Stimulated activated naive B cell treated with anti-CD40 and anti-IgM and Interleukin-4, amounts not matched to agents 10 μg/mL and 1 μg/mL and 100 μg/mL, for 72 hours (primary cell): ENCODE measurements at regions not wholly inside any gene's neighbourhood (a gene's known extent, or its start where the extent isn't known, plus 50 kb on each side); places are given as distances from the start of the nearest gene placed in this dataset.

Experiments
- ATAC-seq, 2 donors: fragments of 150-1000 bp; cut with Tn5 transposase; replicated peaks; 2 replicates each; pipeline ENCODE4 v1.10.0; 2021; ENCODE audit warnings: moderate library complexity in 1 of 2
- DNase-seq: peaks from one replicate; pipeline ENCODE4 v3.0.0; 2021
- H3K27ac Mint-ChIP-seq: one replicate; pipeline ENCODE4 v1.8.0; 2022; ENCODE audit warnings: mild to moderate bottlenecking, mixed read lengths
- H3K27me3 Mint-ChIP-seq, 2 donors: one replicate each; pipeline ENCODE4 v1.8.0; 2022; ENCODE audit warnings: mixed read lengths in 2 of 2
- H3K36me3 Mint-ChIP-seq, 2 donors: one replicate each; pipeline ENCODE4 v1.8.0; 2022; ENCODE audit warnings: mixed read lengths in 2 of 2, mild to moderate bottlenecking in 1 of 2
- H3K4me1 Mint-ChIP-seq, 2 donors: one replicate each; pipeline ENCODE4 v1.8.0; 2022; ENCODE audit warnings: mixed read lengths in 2 of 2, mild to moderate bottlenecking in 1 of 2
- H3K4me3 Mint-ChIP-seq, 2 donors: one replicate each; pipeline ENCODE4 v1.8.0; 2022; ENCODE audit warnings: mild to moderate bottlenecking in 2 of 2, mixed read lengths in 2 of 2, moderate library complexity in 1 of 2
- H3K9me3 Mint-ChIP-seq, 2 donors: one replicate each; pipeline ENCODE4 v1.8.0; 2022; ENCODE audit warnings: mixed read lengths in 2 of 2, mild to moderate bottlenecking in 1 of 2

GRCh38 chr5:56606192-56606591 lies 209.2 kb upstream of the MAP3K1 start:
- DNase-seq (no peak), ATAC-seq (no peak)
- H3K36me3 Mint-ChIP-seq, result peaks cover 3 to 9% of the 10 kb centered on the region in 2 donors
- no peaks in the 10 kb centered on the region for H3K27me3 Mint-ChIP-seq
- peaks cover 12 to 18% of the 10 kb centered on the region in 2 donors for H3K4me1 Mint-ChIP-seq
- H3K9me3 Mint-ChIP-seq, result peaks cover 6 to 7% of the 10 kb centered on the region in 2 donors
- no peak overlapping the region for H3K27ac Mint-ChIP-seq
- no peak overlapping the region for H3K4me3 Mint-ChIP-seq

GRCh38 chr5:56605231-56605630 lies 210.1 kb upstream of the MAP3K1 start:
- ATAC-seq (no peak), DNase-seq (no peak)
- Mint-ChIP-seq H3K4me1 (peaks cover 18 to 19% of the 10 kb centered on the region in 2 donors), H3K36me3 (peaks cover 0 to under 1% of the 10 kb centered on the region in 2 donors), H3K27me3 (no peaks in the 10 kb centered on the region), H3K9me3 (peaks cover 0 to under 1% of the 10 kb centered on the region in 2 donors), H3K27ac (no peak overlapping the region), H3K4me3 (no peak overlapping the region)

DNA sequence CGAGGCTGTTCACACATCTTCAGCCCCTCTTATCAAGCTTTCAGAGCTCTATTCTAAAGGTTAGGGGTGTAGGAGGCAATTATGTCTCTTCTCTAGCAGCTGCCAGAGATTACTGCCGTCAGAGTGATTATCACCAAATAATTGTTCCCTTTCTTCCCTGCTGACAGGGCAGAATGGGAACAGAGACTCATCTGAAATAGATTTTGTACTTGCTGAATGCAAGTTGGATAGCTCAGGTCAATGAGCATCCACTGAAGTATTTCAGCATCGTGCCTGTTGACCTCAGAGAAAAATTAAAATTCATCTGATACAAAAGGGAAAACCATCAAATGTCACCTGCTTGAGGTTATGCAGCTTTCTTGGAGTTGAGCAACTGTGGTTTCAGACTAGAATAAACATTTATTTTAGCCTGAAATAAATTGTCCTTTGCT lies 213.7 kb upstream of the MAP3K1 start:
- H3K27ac Mint-ChIP-seq, result no peak overlapping the region
- H3K27me3 Mint-ChIP-seq, result no peaks in the 10 kb centered on the region
- H3K36me3 Mint-ChIP-seq, result no peaks in the 10 kb centered on the region
- ATAC-seq (no peak), DNase-seq (no peak)
- H3K9me3 Mint-ChIP-seq, result no peaks in the 10 kb centered on the region
- H3K4me1 Mint-ChIP-seq, result peaks cover 8 to 13% of the 10 kb centered on the region in 2 donors
- no peak overlapping the region for H3K4me3 Mint-ChIP-seq

DNA sequence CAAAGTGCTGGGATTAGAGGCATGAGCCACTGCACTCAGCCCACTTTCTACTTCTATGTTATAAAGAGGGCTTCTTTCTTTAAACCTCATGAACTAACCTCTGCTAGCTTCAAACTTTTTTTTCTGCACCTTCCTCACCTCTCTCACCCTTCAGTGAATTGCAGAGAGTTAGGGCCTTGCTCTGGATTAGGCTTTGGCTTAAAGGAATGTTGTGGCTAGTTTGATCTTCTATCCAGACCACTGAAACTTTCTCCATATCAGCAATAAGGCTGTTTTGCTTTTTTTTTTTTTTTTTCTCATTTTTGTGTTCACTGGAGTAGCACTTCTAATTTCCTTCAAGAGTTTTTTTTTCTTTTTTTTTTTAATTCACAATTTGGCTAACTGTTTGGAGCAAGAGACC lies 216.4 kb upstream of the MAP3K1 start:
- no peaks in the 10 kb centered on the region for H3K27me3 Mint-ChIP-seq
- peak overlapping the region; percentile 57 for H3K27ac Mint-ChIP-seq
- peaks cover 8 to 13% of the 10 kb centered on the region in 2 donors for H3K4me1 Mint-ChIP-seq
- H3K4me3 Mint-ChIP-seq, result no peak overlapping the region
- no peaks in the 10 kb centered on the region for H3K36me3 Mint-ChIP-seq
- H3K9me3 Mint-ChIP-seq, result no peaks in the 10 kb centered on the region
- no peak for DNase-seq
- ATAC-seq, result no peak

- Mint-ChIP-seq H3K9me3 (no peaks in the 10 kb centered on the region), H3K4me1 (peaks cover 16 to 26% of the 10 kb centered on the region in 2 donors), H3K4me3 (no peak overlapping the region), H3K27me3 (no peaks in the 10 kb centered on the region), H3K27ac (no peak overlapping the region), H3K36me3 (no peaks in the 10 kb centered on the region)
- DNase-seq (no peak), ATAC-seq (no peak)
Measured at GRCh38 chr5:56596155-56596554, 219.2 kb upstream of the MAP3K1 start.

GRCh38 chr5:56595566-56595965 lies 219.8 kb upstream of the MAP3K1 start:
- no peak for DNase-seq
- Mint-ChIP-seq H3K27me3 (no peaks in the 10 kb centered on the region), H3K4me1 (peaks cover 16 to 23% of the 10 kb centered on the region in 2 donors), H3K9me3 (no peaks in the 10 kb centered on the region), H3K27ac (no peak overlapping the region), H3K4me3 (no peak overlapping the region), H3K36me3 (no peaks in the 10 kb centered on the region)
- ATAC-seq, result no peak

GRCh38 chr5:56594792-56595191 lies 220.6 kb upstream of the MAP3K1 start:
- H3K36me3 Mint-ChIP-seq, result no peaks in the 10 kb centered on the region

GRCh38 chr5:56591081-56591480 lies 224.3 kb upstream of the MAP3K1 start:
- no peaks in the 10 kb centered on the region for H3K27me3 Mint-ChIP-seq
- H3K9me3 Mint-ChIP-seq, result peaks cover 0 to 4% of the 10 kb centered on the region in 2 donors
- ATAC-seq (no peak), DNase-seq (no peak)
- H3K4me3 Mint-ChIP-seq, result no peak overlapping the region
- H3K36me3 Mint-ChIP-seq, result no peaks in the 10 kb centered on the region
- peaks cover 36 to 49% of the 10 kb centered on the region in 2 donors for H3K4me1 Mint-ChIP-seq
- no peak overlapping the region for H3K27ac Mint-ChIP-seq

More at GRCh38 chr5:56594792-56595191, 220.6 kb upstream of the MAP3K1 start:
- ATAC-seq (no peak), DNase-seq (no peak)
- Mint-ChIP-seq H3K4me3 (no peak overlapping the region), H3K9me3 (no peaks in the 10 kb centered on the region), H3K27me3 (no peaks in the 10 kb centered on the region), H3K27ac (no peak overlapping the region), H3K4me1 (peaks cover 17 to 25% of the 10 kb centered on the region in 2 donors)

DNA sequence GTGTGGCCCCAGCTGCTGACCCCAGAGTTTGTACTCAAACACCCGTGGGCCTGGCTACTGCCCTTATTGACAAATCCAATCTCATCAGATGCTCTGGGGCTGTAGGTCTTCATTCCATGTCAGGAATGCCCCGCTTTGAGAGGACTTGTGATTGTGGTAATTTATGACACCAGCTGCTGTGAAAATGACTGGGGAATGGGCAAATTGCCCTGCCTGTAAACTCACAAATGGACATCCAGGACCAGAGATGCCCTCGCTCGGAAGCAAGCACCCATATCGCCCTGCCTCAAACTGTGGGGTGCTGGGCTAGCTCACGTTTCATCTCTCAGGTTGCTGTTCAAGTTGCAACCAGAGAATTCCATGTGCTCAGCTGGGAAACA lies 225.9 kb upstream of the MAP3K1 start:
- no peak for DNase-seq
- peak overlapping the region; percentile 94 for H3K27ac Mint-ChIP-seq
- no peaks in the 10 kb centered on the region for H3K27me3 Mint-ChIP-seq
- H3K36me3 Mint-ChIP-seq, result no peaks in the 10 kb centered on the region
- peaks cover 42 to 59% of the 10 kb centered on the region in 2 donors for H3K4me1 Mint-ChIP-seq
- peaks cover 0 to 4% of the 10 kb centered on the region in 2 donors for H3K9me3 Mint-ChIP-seq
- ATAC-seq, result no peak
- peak overlapping the region in 1 of 2 donors; percentile 59 for H3K4me3 Mint-ChIP-seq

GRCh38 chr5:56588636-56589480 lies 226.5 kb upstream of the MAP3K1 start:
- Mint-ChIP-seq H3K9me3 (peaks cover 0 to 4% of the 10 kb centered on the region in 2 donors), H3K4me1 (peaks cover 42 to 59% of the 10 kb centered on the region in 2 donors), H3K36me3 (no peaks in the 10 kb centered on the region), H3K4me3 (peak overlapping the region; percentile 5 to 59), H3K27me3 (no peaks in the 10 kb centered on the region), H3K27ac (peak overlapping the region; percentile 94)
- ATAC-seq (peak; percentile 96 to 97), DNase-seq (peak; percentile 82)

- ATAC-seq (no peak), DNase-seq (no peak)
- peaks cover 41 to 59% of the 10 kb centered on the region in 2 donors for H3K4me1 Mint-ChIP-seq
- H3K9me3 Mint-ChIP-seq, result peaks cover 0 to 4% of the 10 kb centered on the region in 2 donors
- H3K36me3 Mint-ChIP-seq, result no peaks in the 10 kb centered on the region
- peak overlapping the region; percentile 94 for H3K27ac Mint-ChIP-seq
- H3K4me3 Mint-ChIP-seq, result no peak overlapping the region
- no peaks in the 10 kb centered on the region for H3K27me3 Mint-ChIP-seq
Measured at GRCh38 chr5:56588131-56588487, 227.2 kb upstream of the MAP3K1 start.

DNA sequence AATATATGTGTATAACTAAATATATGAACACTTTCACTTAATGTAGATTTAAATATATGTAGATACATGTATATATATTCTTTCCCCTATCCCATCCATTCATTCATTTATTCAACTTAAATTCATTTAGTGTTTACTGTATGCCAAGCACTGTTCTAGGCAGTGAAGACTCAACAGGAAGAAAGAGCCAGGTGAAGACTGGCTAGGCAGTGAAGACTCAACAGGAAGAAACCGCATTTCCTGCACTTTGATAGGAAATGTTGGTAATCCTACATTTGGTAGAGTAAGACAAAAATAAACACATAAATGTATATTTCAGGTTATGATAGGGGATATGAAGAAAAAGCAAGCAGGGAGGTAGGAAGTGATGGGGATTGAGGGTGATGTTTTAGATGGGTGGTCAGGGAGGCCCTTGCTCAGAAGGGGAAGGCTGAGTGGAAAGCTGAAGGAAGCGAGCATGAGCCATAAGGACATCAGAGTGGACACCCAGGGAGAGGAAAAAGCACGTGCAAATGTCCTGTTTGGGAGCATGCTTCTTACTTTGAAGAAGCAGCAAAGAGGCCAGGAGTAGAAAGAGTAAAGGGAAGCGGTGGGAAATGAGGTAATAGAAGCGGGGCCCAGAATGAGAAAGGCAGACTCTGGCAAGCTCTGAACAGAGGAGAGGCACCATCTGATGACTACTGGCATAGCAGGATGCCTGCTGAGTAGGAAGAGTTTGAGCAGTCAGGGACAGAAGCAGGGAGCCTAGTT lies 227.8 kb upstream of the MAP3K1 start:
- Mint-ChIP-seq H3K36me3 (no peaks in the 10 kb centered on the region), H3K27me3 (no peaks in the 10 kb centered on the region), H3K4me3 (peak overlapping the region in 1 of 2 donors; percentile 17), H3K4me1 (peaks cover 36 to 54% of the 10 kb centered on the region in 2 donors), H3K9me3 (peaks cover 0 to 4% of the 10 kb centered on the region in 2 donors), H3K27ac (peak overlapping the region; percentile 89)
- DNase-seq (no peak), ATAC-seq (no peak)

DNA sequence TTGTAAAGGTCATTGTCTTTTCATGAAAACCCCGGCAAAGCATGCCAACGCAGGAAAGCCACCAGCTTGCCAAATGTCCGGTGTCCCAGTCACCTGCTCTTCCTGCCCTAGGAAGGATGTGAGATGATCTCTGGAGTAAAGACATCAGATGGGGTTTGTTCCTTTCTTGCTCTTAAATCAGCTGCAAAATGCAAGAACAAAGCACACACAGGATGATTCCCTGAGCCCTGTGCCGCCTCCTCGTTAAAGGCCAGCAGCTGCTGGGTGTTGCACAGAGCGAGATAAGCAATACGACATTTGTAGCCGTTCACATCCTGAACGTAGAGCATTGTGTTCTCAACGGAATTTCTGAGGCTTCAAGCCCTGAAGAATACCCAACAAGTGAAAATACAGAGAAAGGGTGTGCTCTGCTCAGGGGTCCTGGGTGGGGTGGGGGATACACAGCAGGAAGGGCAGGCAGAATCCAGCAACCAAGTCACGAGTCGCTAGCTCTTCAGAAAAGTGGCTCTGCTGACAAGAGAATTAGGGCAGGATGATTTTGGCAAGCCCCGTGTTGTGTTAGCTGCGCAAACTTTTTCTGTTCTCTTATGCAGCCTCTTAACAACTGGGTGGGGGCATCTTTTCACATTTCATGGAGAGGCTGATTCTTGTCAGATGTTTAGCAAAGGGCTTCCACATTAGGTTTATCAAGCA lies 229.2 kb upstream of the MAP3K1 start:
- ATAC-seq, result no peak
- H3K9me3 Mint-ChIP-seq, result peaks cover 2 to 4% of the 10 kb centered on the region in 2 donors
- H3K27me3 Mint-ChIP-seq, result no peaks in the 10 kb centered on the region
- H3K36me3 Mint-ChIP-seq, result no peaks in the 10 kb centered on the region
- H3K4me3 Mint-ChIP-seq, result no peak overlapping the region
- no peak for DNase-seq
- no peak overlapping the region for H3K27ac Mint-ChIP-seq
- peaks cover 32 to 48% of the 10 kb centered on the region in 2 donors for H3K4me1 Mint-ChIP-seq

- peaks cover 2 to 4% of the 10 kb centered on the region in 2 donors for H3K9me3 Mint-ChIP-seq
- H3K4me1 Mint-ChIP-seq, result peaks cover 38 to 55% of the 10 kb centered on the region in 2 donors
- H3K4me3 Mint-ChIP-seq, result no peak overlapping the region
Measured at GRCh38 chr5:56585461-56585860, 229.9 kb upstream of the MAP3K1 start.

More at GRCh38 chr5:56585461-56585860, 229.9 kb upstream of the MAP3K1 start:
- DNase-seq (no peak), ATAC-seq (no peak)
- H3K36me3 Mint-ChIP-seq, result no peaks in the 10 kb centered on the region
- H3K27ac Mint-ChIP-seq, result no peak overlapping the region
- H3K27me3 Mint-ChIP-seq, result no peaks in the 10 kb centered on the region
